ENCODE measurements at regions not wholly inside any gene's neighbourhood (a gene's known extent, or its start where the extent isn't known, plus 50 kb on each side); places are given as distances from the start of the nearest gene placed in this dataset.

GRCh38 chr13:37194428-37194861, 89.0 kb upstream of the CSNK1A1L start:
- intact Hi-C loops (cut with DNase I): no loop called here
- Histone ChIP-seq H3K9me3 (no peaks in the 10 kb centered on the region), H3K27me3 (no peaks in the 10 kb centered on the region), H3K27ac (no peak overlapping the region), H3K4me3 (no peak overlapping the region), H3K4me1 (no peaks in the 10 kb centered on the region), H3K36me3 (no peaks in the 10 kb centered on the region)
- no peak for DNase-seq
- no peak for TF ChIP-seq CTCF (IDR thresholded peaks at IDR 0.05)
- no peak for TF ChIP-seq EP300 (IDR thresholded peaks at IDR 0.05)
- no peak for TF ChIP-seq POLR2AphosphoS5 (IDR thresholded peaks at IDR 0.05)
- no peak for TF ChIP-seq POLR2A (IDR thresholded peaks at IDR 0.05)
- WGBS, 2 donors: 55 to 75% methylated on average over 1 of the region's 1 CpG

DNA sequence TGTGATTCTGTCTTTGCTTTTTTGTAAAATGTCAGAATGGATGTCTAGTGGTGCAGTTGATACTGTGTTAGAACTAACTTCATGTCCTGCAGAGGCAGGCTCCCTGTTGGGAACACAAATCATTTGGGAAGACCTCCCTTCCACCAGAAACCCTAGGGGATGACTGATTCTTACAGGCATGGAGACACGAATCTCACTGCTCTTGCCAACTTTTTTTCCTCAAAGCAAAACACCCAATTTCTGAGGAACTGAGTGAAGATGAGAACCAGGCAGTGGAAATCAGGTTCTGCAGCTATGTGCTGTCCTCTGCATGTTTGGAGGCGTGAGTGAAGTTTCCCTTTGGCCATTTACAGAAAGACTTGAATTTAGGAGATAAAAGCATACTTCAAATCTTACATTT, 87.5 kb upstream of the CSNK1A1L start:
- Histone ChIP-seq H3K27me3 (no peaks in the 10 kb centered on the region), H3K9me3 (no peaks in the 10 kb centered on the region), H3K27ac (no peak overlapping the region), H3K4me1 (no peaks in the 10 kb centered on the region), H3K4me3 (no peak overlapping the region), H3K36me3 (no peaks in the 10 kb centered on the region)
- TF ChIP-seq POLR2AphosphoS5 (IDR thresholded peaks at IDR 0.05) (no peak), POLR2A (IDR thresholded peaks at IDR 0.05) (no peak), CTCF (IDR thresholded peaks at IDR 0.05) (no peak), EP300 (IDR thresholded peaks at IDR 0.05) (no peak)
- WGBS, 2 donors: 36 to 61% methylated on average over 2 of the region's 2 CpGs
- DNase-seq: no peak
- intact Hi-C loops (cut with DNase I): no loop called here

DNA sequence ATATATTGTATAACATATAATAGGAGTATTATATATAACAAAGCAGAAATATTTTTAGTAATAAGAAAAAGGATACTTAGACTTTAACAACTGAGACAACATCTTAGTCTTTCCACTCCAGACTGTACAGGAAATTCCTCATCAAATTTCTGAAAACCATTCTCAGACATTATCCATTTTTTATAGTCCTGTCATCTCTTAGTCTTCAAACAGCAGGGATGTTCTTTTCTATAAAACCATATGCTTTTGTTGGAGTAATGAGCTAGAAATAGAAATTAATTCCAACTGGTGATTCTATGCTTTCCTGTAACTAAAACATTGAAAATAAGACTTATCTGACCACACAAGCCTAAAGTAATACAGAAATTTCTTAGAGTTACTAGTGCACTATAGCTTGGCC, 82.2 kb upstream of the CSNK1A1L start:
- no peak for TF ChIP-seq POLR2A (IDR thresholded peaks at IDR 0.05)
- TF ChIP-seq POLR2AphosphoS5 (IDR thresholded peaks at IDR 0.05): no peak
- TF ChIP-seq CTCF (IDR thresholded peaks at IDR 0.05): no peak
- Histone ChIP-seq H3K27ac (no peak overlapping the region), H3K4me1 (no peaks in the 10 kb centered on the region), H3K27me3 (no peaks in the 10 kb centered on the region), H3K9me3 (no peaks in the 10 kb centered on the region), H3K4me3 (no peak overlapping the region), H3K36me3 (no peaks in the 10 kb centered on the region)
- intact Hi-C loops (cut with DNase I): no loop called here
- DNase-seq: no peak

- WGBS, 2 donors: 96 to 97% methylated on average over 2 of the region's 2 CpGs
- no peak for DNase-seq
- intact Hi-C loops (cut with DNase I): no loop called here
These were observed 81.6 kb upstream of the CSNK1A1L start for GRCh38 chr13:37187105-37187504.

More at GRCh38 chr13:37187105-37187504, 81.6 kb upstream of the CSNK1A1L start:
- TF ChIP-seq EP300 (IDR thresholded peaks at IDR 0.05) (no peak), POLR2A (IDR thresholded peaks at IDR 0.05) (no peak), POLR2AphosphoS5 (IDR thresholded peaks at IDR 0.05) (no peak), CTCF (IDR thresholded peaks at IDR 0.05) (no peak)
- Histone ChIP-seq H3K4me3 (no peak overlapping the region), H3K36me3 (no peaks in the 10 kb centered on the region), H3K4me1 (no peaks in the 10 kb centered on the region), H3K27ac (no peak overlapping the region), H3K9me3 (no peaks in the 10 kb centered on the region), H3K27me3 (no peaks in the 10 kb centered on the region)

Data from sigmoid colon (tissue), 6 donors.